ENCODE measurements at regions not wholly inside any gene's neighbourhood (a gene's known extent, or its start where the extent isn't known, plus 50 kb on each side); places are given as distances from the start of the nearest gene placed in this dataset.
A peak's percentile ranks its signal among the peaks of the same experiment; 100 is the strongest.

DNA sequence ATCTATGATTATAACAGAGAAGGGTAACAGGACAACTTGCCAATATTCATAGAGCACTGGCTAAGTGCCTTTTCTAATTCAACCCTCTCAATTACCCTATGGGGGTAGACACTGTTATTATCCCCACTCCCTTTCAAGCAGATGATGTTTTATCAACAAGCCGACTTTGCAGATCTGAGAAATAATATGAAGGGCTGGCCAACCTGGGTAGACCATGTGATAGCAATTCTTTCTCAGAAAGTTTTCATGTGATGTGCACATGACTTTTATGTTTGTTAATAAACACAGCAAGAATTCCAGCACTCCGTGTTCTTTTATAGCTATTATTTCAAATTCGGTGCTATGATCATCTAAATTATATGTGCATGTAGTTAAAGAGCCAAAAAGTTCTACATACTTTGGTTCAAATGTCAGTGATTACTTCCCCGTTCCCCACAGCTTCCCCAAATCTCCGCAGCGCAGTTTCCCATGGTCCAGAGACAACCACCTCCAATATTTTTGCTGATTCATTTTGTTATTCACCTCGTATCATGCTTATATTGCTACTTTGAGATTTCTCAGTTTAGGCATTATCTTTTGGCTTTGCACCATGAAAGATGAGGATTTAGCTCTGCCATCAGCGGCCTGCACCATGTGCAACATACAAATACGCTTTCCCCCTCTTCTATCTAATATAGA, 96.7 kb upstream of the GADD45A start:
- DNase-seq = no peak
- Histone ChIP-seq H3K27ac (peak overlapping the region in 1 of 5 donors; percentile 40), H3K9me3 (replicated peaks in 1 of 3) (no peaks in the 10 kb centered on the region), H3K4me1 (replicated peaks in 1 of 2) (peaks cover 0 to 9% of the 10 kb centered on the region in 2 donors), H3K27me3 (no peaks in the 10 kb centered on the region), H3K4me3 (no peak overlapping the region), H3K36me3 (replicated peaks in 1 of 2) (no peaks in the 10 kb centered on the region)
- TF ChIP-seq, protein P1, sequence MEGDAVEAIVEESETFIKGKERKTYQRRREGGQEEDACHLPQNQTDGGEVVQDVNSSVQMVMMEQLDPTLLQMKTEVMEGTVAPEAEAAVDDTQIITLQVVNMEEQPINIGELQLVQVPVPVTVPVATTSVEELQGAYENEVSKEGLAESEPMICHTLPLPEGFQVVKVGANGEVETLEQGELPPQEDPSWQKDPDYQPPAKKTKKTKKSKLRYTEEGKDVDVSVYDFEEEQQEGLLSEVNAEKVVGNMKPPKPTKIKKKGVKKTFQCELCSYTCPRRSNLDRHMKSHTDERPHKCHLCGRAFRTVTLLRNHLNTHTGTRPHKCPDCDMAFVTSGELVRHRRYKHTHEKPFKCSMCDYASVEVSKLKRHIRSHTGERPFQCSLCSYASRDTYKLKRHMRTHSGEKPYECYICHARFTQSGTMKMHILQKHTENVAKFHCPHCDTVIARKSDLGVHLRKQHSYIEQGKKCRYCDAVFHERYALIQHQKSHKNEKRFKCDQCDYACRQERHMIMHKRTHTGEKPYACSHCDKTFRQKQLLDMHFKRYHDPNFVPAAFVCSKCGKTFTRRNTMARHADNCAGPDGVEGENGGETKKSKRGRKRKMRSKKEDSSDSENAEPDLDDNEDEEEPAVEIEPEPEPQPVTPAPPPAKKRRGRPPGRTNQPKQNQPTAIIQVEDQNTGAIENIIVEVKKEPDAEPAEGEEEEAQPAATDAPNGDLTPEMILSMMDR (IDR thresholded peaks at IDR 0.05) = no peak
- no peak for TF ChIP-seq POLR2A (IDR thresholded peaks at IDR 0.05)
- intact Hi-C loops (cut with DNase I) = no loop called here
- 64 to 73% (median 71%) methylated on average over 9 of the region's 9 CpGs for WGBS, 4 donors

DNA sequence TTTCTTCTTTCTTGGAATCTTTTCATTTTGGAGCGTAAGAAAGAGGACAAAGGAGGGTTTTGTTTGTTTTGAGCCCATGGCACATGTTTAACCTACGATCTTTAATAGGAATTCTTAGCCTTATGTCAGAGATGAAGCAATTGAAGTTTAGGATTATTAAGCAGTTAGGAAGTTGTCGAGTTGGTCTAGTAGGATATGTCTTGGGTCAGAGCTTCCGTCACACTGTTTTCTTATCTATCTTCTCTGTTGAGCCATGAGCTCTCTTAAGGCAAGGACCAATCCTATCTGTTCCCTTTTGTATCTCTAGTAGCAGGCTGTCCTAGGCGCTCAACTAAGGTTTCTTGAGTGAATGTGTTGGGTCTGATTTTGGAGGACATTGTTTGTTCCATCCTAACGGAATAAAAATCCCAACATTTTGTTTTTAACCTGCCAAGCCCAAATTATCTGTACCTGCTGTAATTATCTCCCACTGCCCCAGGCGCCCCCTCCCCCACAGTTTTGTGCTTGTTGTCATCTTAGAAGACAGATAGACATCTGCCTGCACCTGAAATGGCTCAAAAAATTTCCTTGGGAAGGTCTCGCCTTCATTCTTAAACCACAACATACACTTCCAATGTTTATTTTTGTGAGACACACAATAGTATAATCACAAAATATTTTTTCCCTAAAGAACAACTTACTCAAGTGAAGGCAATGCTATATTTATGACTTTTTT, 95.3 kb upstream of the GADD45A start:
- H3K27me3 ChIP-seq = no peaks in the 10 kb centered on the region
- H3K4me3 ChIP-seq = no peak overlapping the region
- DNase-seq = no peak
- TF ChIP-seq, protein P1 (IDR thresholded peaks at IDR 0.05) = no peak
- TF ChIP-seq POLR2A (IDR thresholded peaks at IDR 0.05) = no peak
- H3K27ac ChIP-seq = peak overlapping the region in 1 of 5 donors; percentile 39
- H3K9me3 ChIP-seq (replicated peaks in 1 of 3) = no peaks in the 10 kb centered on the region
- no peaks in the 10 kb centered on the region for H3K36me3 ChIP-seq (replicated peaks in 1 of 2)
- H3K4me1 ChIP-seq (replicated peaks in 1 of 2) = peaks cover 0 to 9% of the 10 kb centered on the region in 2 donors
- intact Hi-C loops (cut with DNase I) = no loop called here
- 83 to 89% (median 87%) methylated on average over 8 of the region's 8 CpGs for WGBS, 4 donors

DNA sequence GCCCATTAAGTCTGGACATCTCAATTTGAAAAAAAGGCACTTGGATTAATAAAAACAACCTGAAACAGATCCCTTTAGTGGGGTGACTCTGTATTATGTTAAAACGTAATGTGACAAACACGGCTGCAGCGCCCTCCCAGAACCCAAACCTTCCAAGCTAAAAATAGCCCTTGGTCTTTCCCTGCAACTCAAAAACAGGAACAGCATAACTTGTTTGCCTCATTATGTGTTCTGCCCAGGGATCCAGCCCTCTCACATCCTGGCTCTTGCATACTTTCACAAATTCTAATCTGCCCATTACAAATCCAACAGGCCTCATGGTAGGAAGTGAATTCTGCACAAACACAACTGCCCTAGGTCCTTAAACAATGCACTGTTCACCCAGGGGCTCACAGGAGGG, 94.7 kb upstream of the GADD45A start:
- peak in 3 of 7 donors; percentile 14 to 62 (median 23) for DNase-seq
- WGBS, 4 donors = 36 to 63% (median 46%) methylated on average over 3 of the region's 3 CpGs

DNA sequence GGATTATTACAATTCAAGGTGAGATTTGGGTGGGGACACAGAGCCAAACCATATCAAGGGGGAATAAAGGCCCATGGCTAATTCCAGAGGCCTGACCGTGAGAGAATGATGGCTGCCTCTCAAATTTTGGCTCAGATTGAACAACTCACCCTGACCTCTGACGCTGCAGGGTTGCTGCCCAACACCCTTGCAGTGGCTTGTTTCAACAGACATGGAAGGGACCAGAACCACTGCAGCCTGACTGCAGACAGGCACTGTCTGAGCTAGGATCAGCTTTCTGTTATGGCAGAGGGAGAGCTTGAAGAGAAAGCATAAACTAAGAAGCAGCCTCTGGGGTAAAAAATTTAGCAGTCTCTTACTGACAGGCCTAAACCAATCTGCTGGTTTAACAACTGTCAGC, 90.2 kb upstream of the GADD45A start:
- peaks cover 0 to 9% of the 10 kb centered on the region in 2 donors for H3K4me1 ChIP-seq (replicated peaks in 1 of 2)
- WGBS, 4 donors = 92 to 95% (median 94%) methylated on average over 2 of the region's 2 CpGs
- intact Hi-C loops (cut with DNase I) = no loop called here
- H3K27ac ChIP-seq = no peak overlapping the region
- H3K27me3 ChIP-seq = no peaks in the 10 kb centered on the region
- no peaks in the 10 kb centered on the region for H3K36me3 ChIP-seq (replicated peaks in 1 of 2)
- TF ChIP-seq POLR2A (IDR thresholded peaks at IDR 0.05) = no peak
- DNase-seq = no peak
- no peak overlapping the region for H3K4me3 ChIP-seq
- no peaks in the 10 kb centered on the region for H3K9me3 ChIP-seq (replicated peaks in 1 of 3)

More for the DNA sequence above, 94.7 kb upstream of the GADD45A start:
- Histone ChIP-seq H3K36me3 (replicated peaks in 1 of 2) (no peaks in the 10 kb centered on the region), H3K27me3 (no peaks in the 10 kb centered on the region), H3K4me1 (replicated peaks in 1 of 2) (peaks cover 0 to 9% of the 10 kb centered on the region in 2 donors), H3K4me3 (no peak overlapping the region), H3K27ac (peak overlapping the region in 2 of 5 donors; percentile 14 to 39), H3K9me3 (replicated peaks in 1 of 3) (no peaks in the 10 kb centered on the region)
- intact Hi-C loops (cut with DNase I) = no loop called here
- TF ChIP-seq, protein P1 (IDR thresholded peaks at IDR 0.05) = no peak
- no peak for TF ChIP-seq POLR2A (IDR thresholded peaks at IDR 0.05)
